Lower lobe of right lung (tissue), 2 donors: ENCODE measurements at regions not wholly inside any gene's neighbourhood (a gene's known extent, or its start where the extent isn't known, plus 50 kb on each side); places are given as distances from the start of the nearest gene placed in this dataset.

Experiments
- ATAC-seq, 2 donors: fragments of 200-7000 bp; cut with Tn5 transposase; one replicate each; pipeline ENCODE4 v1.9.1; 2020 to 2022; ENCODE audit warnings: mild to moderate bottlenecking in 2 of 2, moderate library complexity in 2 of 2
- DNase-seq: peaks from one replicate; pipeline ENCODE4 v3.0.0-alpha.2; 2020
- H3K27ac ChIP-seq: fragments of 200-600 bp; one replicate; pipeline ENCODE4 v1.8.0; 2022
- H3K27me3 ChIP-seq: fragments of 200-600 bp; one replicate; pipeline ENCODE4 v1.8.0; 2022; ENCODE audit warnings: low read depth
- H3K36me3 ChIP-seq: fragments of 200-600 bp; one replicate; pipeline ENCODE4 v1.8.0; 2022; ENCODE audit warnings: mild to moderate bottlenecking
- H3K4me1 ChIP-seq: fragments of 200-600 bp; one replicate; pipeline ENCODE4 v1.8.0; 2022
- H3K4me3 ChIP-seq: fragments of 200-600 bp; one replicate; pipeline ENCODE4 v1.8.0; 2022; ENCODE audit warnings: mild to moderate bottlenecking
- H3K9me3 ChIP-seq: fragments of 200-600 bp; one replicate; pipeline ENCODE4 v1.8.0; 2022
- intact Hi-C: fragments of 100-400 bp; cut with DNase I; formaldehyde crosslinking; loops from one replicate; pipeline ENCODE4 v1.11.0; 2022
- TF ChIP-seq, protein P1 (sequence below): fragments of 200-600 bp; IDR thresholded peaks from one replicate; pipeline ENCODE4 v1.8.0; 2022; ENCODE audit warnings: antibody characterized with exemption, mild to moderate bottlenecking
- donor health status: DM: no; HTN: yes; CAD: no; lungs with severe emphysema.

DNA sequence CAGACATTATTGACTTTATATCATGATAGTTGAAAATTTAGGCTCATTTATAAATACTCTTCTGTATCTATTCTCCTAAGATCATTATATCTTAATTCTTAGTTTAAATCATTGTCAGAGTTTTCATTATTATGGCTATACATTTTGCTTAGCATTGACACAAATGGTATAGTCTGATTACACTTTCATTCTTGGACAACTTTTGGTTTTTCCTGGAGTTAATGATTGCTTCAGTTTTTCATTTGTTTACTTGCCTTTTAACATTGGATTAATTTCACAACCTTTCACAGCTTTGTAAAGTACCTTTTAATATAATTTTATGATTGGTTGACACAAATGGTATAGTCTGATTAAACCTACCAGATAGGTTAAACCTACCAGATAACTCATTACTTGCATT, 298.2 kb downstream of the DYSF start:
- Histone ChIP-seq H3K27me3 (no peaks in the 10 kb centered on the region), H3K9me3 (no peaks in the 10 kb centered on the region), H3K4me3 (no peak overlapping the region), H3K27ac (no peak overlapping the region), H3K4me1 (peaks cover 19% of the 10 kb centered on the region), H3K36me3 (no peaks in the 10 kb centered on the region)
- TF ChIP-seq, protein P1, sequence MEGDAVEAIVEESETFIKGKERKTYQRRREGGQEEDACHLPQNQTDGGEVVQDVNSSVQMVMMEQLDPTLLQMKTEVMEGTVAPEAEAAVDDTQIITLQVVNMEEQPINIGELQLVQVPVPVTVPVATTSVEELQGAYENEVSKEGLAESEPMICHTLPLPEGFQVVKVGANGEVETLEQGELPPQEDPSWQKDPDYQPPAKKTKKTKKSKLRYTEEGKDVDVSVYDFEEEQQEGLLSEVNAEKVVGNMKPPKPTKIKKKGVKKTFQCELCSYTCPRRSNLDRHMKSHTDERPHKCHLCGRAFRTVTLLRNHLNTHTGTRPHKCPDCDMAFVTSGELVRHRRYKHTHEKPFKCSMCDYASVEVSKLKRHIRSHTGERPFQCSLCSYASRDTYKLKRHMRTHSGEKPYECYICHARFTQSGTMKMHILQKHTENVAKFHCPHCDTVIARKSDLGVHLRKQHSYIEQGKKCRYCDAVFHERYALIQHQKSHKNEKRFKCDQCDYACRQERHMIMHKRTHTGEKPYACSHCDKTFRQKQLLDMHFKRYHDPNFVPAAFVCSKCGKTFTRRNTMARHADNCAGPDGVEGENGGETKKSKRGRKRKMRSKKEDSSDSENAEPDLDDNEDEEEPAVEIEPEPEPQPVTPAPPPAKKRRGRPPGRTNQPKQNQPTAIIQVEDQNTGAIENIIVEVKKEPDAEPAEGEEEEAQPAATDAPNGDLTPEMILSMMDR = no peak
- intact Hi-C loops = no loop called here
- DNase-seq (no peak), ATAC-seq (no peak)

- intact Hi-C loops = no loop called here
- Histone ChIP-seq H3K4me3 (no peak overlapping the region), H3K4me1 (peaks cover 25% of the 10 kb centered on the region), H3K27me3 (no peaks in the 10 kb centered on the region), H3K36me3 (no peaks in the 10 kb centered on the region), H3K27ac (no peak overlapping the region), H3K9me3 (no peaks in the 10 kb centered on the region)
- TF ChIP-seq, protein P1 = no peak
- ATAC-seq (no peak), DNase-seq (no peak)
Observed at GRCh38 chr2:71749671-71750101, 296.3 kb downstream of the DYSF start.

DNA sequence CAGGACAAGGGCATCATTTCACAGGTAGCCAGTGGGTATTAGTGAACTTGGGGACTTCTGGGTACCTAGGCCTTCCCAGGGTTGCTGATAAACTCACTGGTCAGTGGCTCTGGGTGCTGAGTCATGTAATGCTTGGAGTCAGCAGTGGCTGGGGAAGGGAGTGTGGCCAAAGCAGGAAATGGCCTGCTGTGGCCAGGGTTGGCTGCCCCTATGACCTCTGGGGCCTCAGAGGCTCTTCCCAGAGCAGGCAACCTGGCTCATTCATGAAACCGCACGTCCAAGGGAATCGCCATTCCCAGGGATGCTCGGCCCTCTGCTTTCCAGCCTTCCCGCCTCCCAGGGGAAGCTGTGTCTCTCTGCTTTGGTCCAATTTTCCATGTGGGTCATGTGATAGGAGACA, 294.9 kb downstream of the DYSF start:
- ATAC-seq (no peak), DNase-seq (no peak)
- Histone ChIP-seq H3K4me1 (peaks cover 25% of the 10 kb centered on the region), H3K27ac (no peak overlapping the region), H3K27me3 (no peaks in the 10 kb centered on the region), H3K9me3 (no peaks in the 10 kb centered on the region), H3K36me3 (no peaks in the 10 kb centered on the region), H3K4me3 (no peak overlapping the region)
- intact Hi-C loops = no loop called here
- TF ChIP-seq, protein P1 = no peak

- ATAC-seq = peak in 1 of 2 donors; percentile 6
- H3K4me3 ChIP-seq = no peak overlapping the region
- H3K9me3 ChIP-seq = no peaks in the 10 kb centered on the region
- TF ChIP-seq, protein P1 = no peak
- H3K27me3 ChIP-seq = no peaks in the 10 kb centered on the region
- peak overlapping the region; percentile 22 for H3K27ac ChIP-seq
- H3K4me1 ChIP-seq = peaks cover 25% of the 10 kb centered on the region
- H3K36me3 ChIP-seq = no peaks in the 10 kb centered on the region
- DNase-seq = no peak
- intact Hi-C loops = no loop called here
Observed at GRCh38 chr2:71747559-71747958, 294.2 kb downstream of the DYSF start.

- H3K9me3 ChIP-seq = no peaks in the 10 kb centered on the region
- H3K27me3 ChIP-seq = no peaks in the 10 kb centered on the region
- TF ChIP-seq, protein P1 = no peak
- H3K4me1 ChIP-seq = peaks cover 25% of the 10 kb centered on the region
- intact Hi-C loops = no loop called here
- no peaks in the 10 kb centered on the region for H3K36me3 ChIP-seq
- ATAC-seq (peak; percentile 47 to 53), DNase-seq (peak; percentile 53)
- no peak overlapping the region for H3K4me3 ChIP-seq
- peak overlapping the region; percentile 22 for H3K27ac ChIP-seq
Observed at GRCh38 chr2:71746946-71747501, 293.7 kb downstream of the DYSF start.

GRCh38 chr2:71744781-71745180, 291.4 kb downstream of the DYSF start:
- intact Hi-C loops = no loop called here
- TF ChIP-seq, protein P1 = no peak
- H3K27me3 ChIP-seq = no peaks in the 10 kb centered on the region
- no peak for DNase-seq
- no peak overlapping the region for H3K27ac ChIP-seq
- no peaks in the 10 kb centered on the region for H3K9me3 ChIP-seq
- no peak overlapping the region for H3K4me3 ChIP-seq
- no peak for ATAC-seq
- peaks cover 25% of the 10 kb centered on the region for H3K4me1 ChIP-seq
- H3K36me3 ChIP-seq = no peaks in the 10 kb centered on the region
